T-helper 2 cell treated with Interferon-gamma antibody and Interleukin-4, amounts not matched to agents 100 ng/mL and 5 ng/mL, for 36 hours (primary cell): ENCODE measurements at regions not wholly inside any gene's neighbourhood (a gene's known extent, or its start where the extent isn't known, plus 50 kb on each side); places are given as distances from the start of the nearest gene placed in this dataset.
"Not testable (repeated sequence)": the region's sequence is repeated elsewhere in the genome, so short reads cannot be mapped to it uniquely, and the experiment has no call there.

ENCODE experiments used
- intact Hi-C: fragments of 100-400 bp; cut with micrococcal nuclease; formaldehyde crosslinking; loops from one replicate; pipeline ENCODE4 v1.15.1; 2023

- intact Hi-C loops, result no loop called here
Measured at GRCh38 chr10:80945264-80945880, 407.7 kb downstream of the SH2D4B start.

- intact Hi-C loops, result no loop called here
Measured at GRCh38 chr10:80946073-80946472, 408.4 kb downstream of the SH2D4B start.

- intact Hi-C loops, result no loop called here
Measured at GRCh38 chr10:80946957-80947726, 409.4 kb downstream of the SH2D4B start.

GRCh38 chr10:80949785-80950184 lies 412.1 kb downstream of the SH2D4B start:
- intact Hi-C loops, result no loop called here

- intact Hi-C loops, result no loop called here
Measured at GRCh38 chr10:80952436-80952835, 414.7 kb downstream of the SH2D4B start.

- intact Hi-C loops, result no loop called here
Measured at GRCh38 chr10:80957161-80957560, 419.5 kb downstream of the SH2D4B start.

GRCh38 chr10:80964179-80964578 lies 426.5 kb downstream of the SH2D4B start:
- intact Hi-C loops, result no loop called here

- intact Hi-C loops, result no loop called here
Measured at GRCh38 chr10:80964955-80965614, 427.4 kb downstream of the SH2D4B start.

- intact Hi-C loops, result no loop called here
Measured at GRCh38 chr10:80966326-80966986, 428.8 kb downstream of the SH2D4B start.

GRCh38 chr10:80967357-80967756 lies 429.7 kb downstream of the SH2D4B start:
- intact Hi-C loops, result not testable (repeated sequence)

GRCh38 chr10:80968903-80969302 lies 431.2 kb downstream of the SH2D4B start:
- intact Hi-C loops, result no loop called here

- intact Hi-C loops, result no loop called here
Measured at GRCh38 chr10:80971461-80971860, 433.8 kb downstream of the SH2D4B start.

GRCh38 chr10:80976658-80977057 lies 439.0 kb downstream of the SH2D4B start:
- intact Hi-C loops, result no loop called here

- intact Hi-C loops, result no loop called here
Measured at GRCh38 chr10:80985102-80985501, 447.4 kb downstream of the SH2D4B start.

- intact Hi-C loops, result no loop called here
Measured at GRCh38 chr10:80986596-80986995, 448.9 kb downstream of the SH2D4B start.

GRCh38 chr10:80988755-80989154 lies 451.1 kb downstream of the SH2D4B start:
- intact Hi-C loops, result no loop called here

- intact Hi-C loops, result no loop called here
Measured at GRCh38 chr10:80996615-80997193, 459.0 kb downstream of the SH2D4B start.

GRCh38 chr10:81000781-81001180 lies 463.1 kb downstream of the SH2D4B start:
- intact Hi-C loops, result no loop called here

GRCh38 chr10:81002382-81002781 lies 464.7 kb downstream of the SH2D4B start:
- intact Hi-C loops, result no loop called here

- intact Hi-C loops, result no loop called here
Measured at GRCh38 chr10:81007872-81008271, 470.2 kb downstream of the SH2D4B start.

GRCh38 chr10:81008726-81009125 lies 471.0 kb downstream of the SH2D4B start:
- intact Hi-C loops, result no loop called here

- intact Hi-C loops, result no loop called here
Measured at GRCh38 chr10:81009296-81009695, 471.6 kb downstream of the SH2D4B start.
